Progenitor cell of endocrine pancreas (in vitro differentiated cells): ENCODE measurements at regions not wholly inside any gene's neighbourhood (a gene's known extent, or its start where the extent isn't known, plus 50 kb on each side); places are given as distances from the start of the nearest gene placed in this dataset.
A peak's percentile ranks its signal among the peaks of the same experiment; 100 is the strongest.

Experiments
- DNase-seq: peaks from one replicate; pipeline ENCODE4 v3.0.0; 2021; ENCODE audit warnings: low spot score; ENCODE audit not compliant: unreplicated experiment
- H3K27ac Mint-ChIP-seq: 2 replicates; pipeline ENCODE4 v1.8.0; 2021; ENCODE audit warnings: mild to moderate bottlenecking, moderate library complexity, mixed read lengths
- H3K27me3 Mint-ChIP-seq: 2 replicates; pipeline ENCODE4 v1.8.0; 2021; ENCODE audit warnings: mixed read lengths
- H3K36me3 Mint-ChIP-seq: 2 replicates; pipeline ENCODE4 v1.8.0; 2022; ENCODE audit warnings: mixed read lengths; ENCODE audit not compliant: insufficient read depth
- H3K4me1 Mint-ChIP-seq: 2 replicates; pipeline ENCODE4 v1.8.0; 2021; ENCODE audit warnings: low read depth, mixed read lengths
- H3K4me3 Mint-ChIP-seq: 2 replicates; pipeline ENCODE4 v1.8.0; 2021; ENCODE audit warnings: low read depth, mild to moderate bottlenecking, moderate library complexity, mixed read lengths
- H3K9me3 Mint-ChIP-seq: 2 replicates; pipeline ENCODE4 v1.8.0; 2021; ENCODE audit warnings: low read depth, mixed read lengths
- CTCF ChIP-seq: fragments of 200-600 bp; sonication (generic); IDR thresholded peaks from one replicate; pipeline ENCODE4 v1.5.0; 2021; ENCODE audit warnings: antibody characterized with exemption, mild to moderate bottlenecking; ENCODE audit not compliant: unreplicated experiment

- H3K36me3 Mint-ChIP-seq: no peaks in the 10 kb centered on the region
- H3K4me1 Mint-ChIP-seq: peaks cover 14% of the 10 kb centered on the region
- no peak for DNase-seq
- no peak for TF ChIP-seq CTCF
- no peak overlapping the region for H3K27ac Mint-ChIP-seq
- no peaks in the 10 kb centered on the region for H3K27me3 Mint-ChIP-seq
- H3K4me3 Mint-ChIP-seq: no peak overlapping the region
- H3K9me3 Mint-ChIP-seq: peaks cover 4% of the 10 kb centered on the region
Observed at GRCh38 chr2:205937211-205937610, 148.8 kb downstream of the INO80D start.

GRCh38 chr2:205936446-205936845 is 149.5 kb downstream of the INO80D start:
- TF ChIP-seq CTCF: no peak
- H3K4me3 Mint-ChIP-seq: no peak overlapping the region
- peaks cover 14% of the 10 kb centered on the region for H3K4me1 Mint-ChIP-seq
- no peaks in the 10 kb centered on the region for H3K36me3 Mint-ChIP-seq
- peaks cover 3% of the 10 kb centered on the region for H3K9me3 Mint-ChIP-seq
- DNase-seq: no peak
- H3K27me3 Mint-ChIP-seq: no peaks in the 10 kb centered on the region
- H3K27ac Mint-ChIP-seq: no peak overlapping the region

- Mint-ChIP-seq H3K36me3 (no peaks in the 10 kb centered on the region), H3K4me3 (no peak overlapping the region), H3K27me3 (no peaks in the 10 kb centered on the region), H3K4me1 (peaks cover 22% of the 10 kb centered on the region), H3K9me3 (no peaks in the 10 kb centered on the region), H3K27ac (no peak overlapping the region)
- DNase-seq: no peak
- TF ChIP-seq CTCF: peak; percentile 23
Observed at GRCh38 chr2:205934443-205934842, 151.5 kb downstream of the INO80D start.

GRCh38 chr2:205932861-205933260 is 153.1 kb downstream of the INO80D start:
- Mint-ChIP-seq H3K9me3 (no peaks in the 10 kb centered on the region), H3K27me3 (no peaks in the 10 kb centered on the region), H3K36me3 (no peaks in the 10 kb centered on the region), H3K4me1 (peaks cover 32% of the 10 kb centered on the region), H3K27ac (no peak overlapping the region), H3K4me3 (no peak overlapping the region)
- no peak for DNase-seq
- no peak for TF ChIP-seq CTCF

- Mint-ChIP-seq H3K4me3 (no peak overlapping the region), H3K27me3 (peaks cover 11% of the 10 kb centered on the region), H3K27ac (no peak overlapping the region), H3K9me3 (no peaks in the 10 kb centered on the region), H3K36me3 (no peaks in the 10 kb centered on the region), H3K4me1 (peaks cover 29% of the 10 kb centered on the region)
- no peak for TF ChIP-seq CTCF
- no peak for DNase-seq
Observed at GRCh38 chr2:205931388-205931787, 154.6 kb downstream of the INO80D start.
